ENCODE measurements at regions not wholly inside any gene's neighbourhood (a gene's known extent, or its start where the extent isn't known, plus 50 kb on each side); places are given as distances from the start of the nearest gene placed in this dataset.

GRCh38 chr2:193943406-193943960 is 1713.5 kb upstream of the SLC39A10 start:
- no peak for DNase-seq (ENCODE audit: low spot score)
- TF ChIP-seq, protein P1, sequence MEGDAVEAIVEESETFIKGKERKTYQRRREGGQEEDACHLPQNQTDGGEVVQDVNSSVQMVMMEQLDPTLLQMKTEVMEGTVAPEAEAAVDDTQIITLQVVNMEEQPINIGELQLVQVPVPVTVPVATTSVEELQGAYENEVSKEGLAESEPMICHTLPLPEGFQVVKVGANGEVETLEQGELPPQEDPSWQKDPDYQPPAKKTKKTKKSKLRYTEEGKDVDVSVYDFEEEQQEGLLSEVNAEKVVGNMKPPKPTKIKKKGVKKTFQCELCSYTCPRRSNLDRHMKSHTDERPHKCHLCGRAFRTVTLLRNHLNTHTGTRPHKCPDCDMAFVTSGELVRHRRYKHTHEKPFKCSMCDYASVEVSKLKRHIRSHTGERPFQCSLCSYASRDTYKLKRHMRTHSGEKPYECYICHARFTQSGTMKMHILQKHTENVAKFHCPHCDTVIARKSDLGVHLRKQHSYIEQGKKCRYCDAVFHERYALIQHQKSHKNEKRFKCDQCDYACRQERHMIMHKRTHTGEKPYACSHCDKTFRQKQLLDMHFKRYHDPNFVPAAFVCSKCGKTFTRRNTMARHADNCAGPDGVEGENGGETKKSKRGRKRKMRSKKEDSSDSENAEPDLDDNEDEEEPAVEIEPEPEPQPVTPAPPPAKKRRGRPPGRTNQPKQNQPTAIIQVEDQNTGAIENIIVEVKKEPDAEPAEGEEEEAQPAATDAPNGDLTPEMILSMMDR (IDR thresholded peaks at IDR 0.05; ENCODE audit: extremely low read depth, missing control alignments): no peak

GRCh38 chr2:193935114-193935513 is 1721.9 kb upstream of the SLC39A10 start:
- TF ChIP-seq, protein P1 (IDR thresholded peaks at IDR 0.05; ENCODE audit: extremely low read depth, missing control alignments): no peak
- DNase-seq (ENCODE audit: low spot score): no peak

GRCh38 chr2:193929131-193929530 is 1727.9 kb upstream of the SLC39A10 start:
- TF ChIP-seq, protein P1 (IDR thresholded peaks at IDR 0.05; ENCODE audit: extremely low read depth, missing control alignments): no peak
- DNase-seq (ENCODE audit: low spot score): no peak

GRCh38 chr2:193907561-193907960 is 1712.8 kb upstream of the TMEFF2 start:
- TF ChIP-seq, protein P1 (IDR thresholded peaks at IDR 0.05; ENCODE audit: extremely low read depth, missing control alignments): no peak
- DNase-seq (ENCODE audit: low spot score): no peak

- TF ChIP-seq, protein P1 (IDR thresholded peaks at IDR 0.05; ENCODE audit: extremely low read depth, missing control alignments): no peak
Measured at GRCh38 chr2:193900292-193900691, 1705.6 kb upstream of the TMEFF2 start.

DNA sequence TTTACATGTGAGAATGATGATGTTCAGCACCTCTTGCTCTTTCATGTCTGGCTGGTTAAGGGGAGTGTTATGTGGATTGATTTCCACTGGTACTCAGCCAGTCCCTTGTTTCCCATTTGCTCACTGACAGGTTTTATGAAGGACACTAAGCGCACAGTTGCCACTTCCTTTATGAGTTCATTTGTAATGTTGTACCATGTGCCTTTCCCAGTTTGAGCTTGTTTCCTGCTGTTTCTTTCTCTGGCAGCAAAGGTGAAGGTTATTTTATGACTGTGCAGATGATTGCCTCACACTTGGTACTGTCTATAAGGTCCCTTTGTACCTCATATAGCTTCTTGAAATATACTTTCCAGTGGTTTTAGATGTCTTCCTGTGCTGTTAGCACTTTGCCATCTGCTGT is 1700.5 kb upstream of the TMEFF2 start:
- TF ChIP-seq, protein P1 (IDR thresholded peaks at IDR 0.05; ENCODE audit: extremely low read depth, missing control alignments): no peak
- no peak for DNase-seq (ENCODE audit: low spot score)

More at GRCh38 chr2:193900292-193900691, 1705.6 kb upstream of the TMEFF2 start:
- no peak for DNase-seq (ENCODE audit: low spot score)

- TF ChIP-seq, protein P1 (IDR thresholded peaks at IDR 0.05; ENCODE audit: extremely low read depth, missing control alignments): no peak
- DNase-seq (ENCODE audit: low spot score): no peak
Measured at GRCh38 chr2:193894081-193894480, 1699.3 kb upstream of the TMEFF2 start.

Measured in GM20000 (cell line).